ENCODE measurements at regions not wholly inside any gene's neighbourhood (a gene's known extent, or its start where the extent isn't known, plus 50 kb on each side); places are given as distances from the start of the nearest gene placed in this dataset.

DNA sequence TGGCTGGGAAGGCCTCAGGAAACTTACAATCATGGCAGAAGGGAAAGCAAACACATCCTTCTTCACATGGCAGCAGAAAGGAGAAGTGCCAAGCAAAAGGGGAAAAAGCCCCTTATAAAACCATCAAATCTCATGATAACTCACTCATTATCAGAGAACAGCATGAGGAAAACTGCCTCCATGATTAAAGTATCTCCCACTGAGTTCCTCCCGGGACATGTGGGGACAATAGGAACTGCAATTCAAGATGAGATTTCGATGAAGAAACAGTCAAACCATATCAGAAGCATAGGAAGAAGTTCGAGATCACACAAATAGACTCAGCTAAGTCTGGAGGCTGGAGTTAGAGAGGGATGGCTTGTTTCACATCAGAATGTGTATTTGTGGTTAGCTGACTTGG, 869.4 kb upstream of the PHF14 start:
- POLR2A ChIA-PET = no interaction called here
- CTCF ChIA-PET = interaction anchor here (1.3 kb wide), 1 partner anchor 15 kb away, joined by 3 read pairs; no protein-coding TSS in a partner anchor
- TF ChIP-seq ZNF792 (tag by site-specific recombination; IDR thresholded peaks at IDR 0.05) = no peak
- TF ChIP-seq, protein P1, sequence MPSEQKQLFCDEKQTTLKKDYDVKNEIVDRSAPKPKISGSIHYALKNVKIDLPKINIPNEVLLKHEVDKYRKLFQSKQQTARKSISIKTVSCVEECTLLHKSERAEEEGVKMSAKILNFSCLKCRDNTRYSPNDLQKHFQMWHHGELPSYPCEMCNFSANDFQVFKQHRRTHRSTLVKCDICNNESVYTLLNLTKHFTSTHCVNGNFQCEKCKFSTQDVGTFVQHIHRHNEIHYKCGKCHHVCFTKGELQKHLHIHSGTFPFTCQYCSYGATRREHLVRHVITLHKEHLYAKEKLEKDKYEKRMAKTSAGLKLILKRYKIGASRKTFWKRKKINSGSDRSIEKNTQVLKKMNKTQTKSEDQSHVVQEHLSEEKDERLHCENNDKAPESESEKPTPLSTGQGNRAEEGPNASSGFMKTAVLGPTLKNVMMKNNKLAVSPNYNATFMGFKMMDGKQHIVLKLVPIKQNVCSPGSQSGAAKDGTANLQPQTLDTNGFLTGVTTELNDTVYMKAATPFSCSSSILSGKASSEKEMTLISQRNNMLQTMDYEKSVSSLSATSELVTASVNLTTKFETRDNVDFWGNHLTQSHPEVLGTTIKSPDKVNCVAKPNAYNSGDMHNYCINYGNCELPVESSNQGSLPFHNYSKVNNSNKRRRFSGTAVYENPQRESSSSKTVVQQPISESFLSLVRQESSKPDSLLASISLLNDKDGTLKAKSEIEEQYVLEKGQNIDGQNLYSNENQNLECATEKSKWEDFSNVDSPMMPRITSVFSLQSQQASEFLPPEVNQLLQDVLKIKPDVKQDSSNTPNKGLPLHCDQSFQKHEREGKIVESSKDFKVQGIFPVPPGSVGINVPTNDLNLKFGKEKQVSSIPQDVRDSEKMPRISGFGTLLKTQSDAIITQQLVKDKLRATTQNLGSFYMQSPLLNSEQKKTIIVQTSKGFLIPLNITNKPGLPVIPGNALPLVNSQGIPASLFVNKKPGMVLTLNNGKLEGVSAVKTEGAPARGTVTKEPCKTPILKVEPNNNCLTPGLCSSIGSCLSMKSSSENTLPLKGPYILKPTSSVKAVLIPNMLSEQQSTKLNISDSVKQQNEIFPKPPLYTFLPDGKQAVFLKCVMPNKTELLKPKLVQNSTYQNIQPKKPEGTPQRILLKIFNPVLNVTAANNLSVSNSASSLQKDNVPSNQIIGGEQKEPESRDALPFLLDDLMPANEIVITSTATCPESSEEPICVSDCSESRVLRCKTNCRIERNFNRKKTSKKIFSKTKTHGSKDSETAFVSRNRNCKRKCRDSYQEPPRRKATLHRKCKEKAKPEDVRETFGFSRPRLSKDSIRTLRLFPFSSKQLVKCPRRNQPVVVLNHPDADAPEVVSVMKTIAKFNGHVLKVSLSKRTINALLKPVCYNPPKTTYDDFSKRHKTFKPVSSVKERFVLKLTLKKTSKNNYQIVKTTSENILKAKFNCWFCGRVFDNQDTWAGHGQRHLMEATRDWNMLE (tag by site-specific recombination; conservative IDR thresholded peaks at IDR 0.05; ENCODE audit: low read depth) = no peak
- no peak for TF ChIP-seq ZNF223 (tag by site-specific recombination; IDR thresholded peaks at IDR 0.05)

DNA sequence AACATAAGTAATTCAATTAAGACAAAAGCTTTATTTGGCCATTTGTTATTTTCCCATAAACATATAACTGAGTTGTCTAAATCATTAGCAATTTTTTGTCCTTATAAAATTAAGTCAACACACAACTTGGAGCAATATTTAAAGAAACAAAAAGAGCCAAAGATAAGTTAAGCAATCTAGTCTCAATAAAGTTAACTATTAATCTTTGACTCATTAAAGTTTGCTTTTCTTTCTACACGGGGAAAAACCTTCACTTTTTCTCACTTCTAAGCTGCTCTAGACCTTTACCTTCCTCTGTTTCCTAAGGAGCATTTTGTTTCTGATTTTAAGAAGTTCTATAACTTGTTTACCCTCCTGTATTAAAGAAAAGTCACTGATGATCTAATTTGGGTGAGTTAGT, 867.1 kb upstream of the PHF14 start:
- ChIA-PET POLR2A (no interaction called here), CTCF (no interaction called here)
- Histone ChIP-seq H3K4me1 (ENCODE audit: control insufficient read depth, insufficient read depth, low read length) (no peaks in the 10 kb centered on the region), H3K36me3 (ENCODE audit: control insufficient read depth in 2 of 2, insufficient read depth in 1 of 2, low read length in 2 of 2) (no peaks in the 10 kb centered on the region), H3K4me3 (ENCODE audit: low read depth, low read length) (no peak overlapping the region), H3K27ac (ENCODE audit: extremely low read depth, low read depth, low read length) (no peak overlapping the region), H3K9me3 (ENCODE audit: control insufficient read depth, insufficient read depth, low read depth, low read length) (no peaks in the 10 kb centered on the region)
- TF ChIP-seq, protein P2, sequence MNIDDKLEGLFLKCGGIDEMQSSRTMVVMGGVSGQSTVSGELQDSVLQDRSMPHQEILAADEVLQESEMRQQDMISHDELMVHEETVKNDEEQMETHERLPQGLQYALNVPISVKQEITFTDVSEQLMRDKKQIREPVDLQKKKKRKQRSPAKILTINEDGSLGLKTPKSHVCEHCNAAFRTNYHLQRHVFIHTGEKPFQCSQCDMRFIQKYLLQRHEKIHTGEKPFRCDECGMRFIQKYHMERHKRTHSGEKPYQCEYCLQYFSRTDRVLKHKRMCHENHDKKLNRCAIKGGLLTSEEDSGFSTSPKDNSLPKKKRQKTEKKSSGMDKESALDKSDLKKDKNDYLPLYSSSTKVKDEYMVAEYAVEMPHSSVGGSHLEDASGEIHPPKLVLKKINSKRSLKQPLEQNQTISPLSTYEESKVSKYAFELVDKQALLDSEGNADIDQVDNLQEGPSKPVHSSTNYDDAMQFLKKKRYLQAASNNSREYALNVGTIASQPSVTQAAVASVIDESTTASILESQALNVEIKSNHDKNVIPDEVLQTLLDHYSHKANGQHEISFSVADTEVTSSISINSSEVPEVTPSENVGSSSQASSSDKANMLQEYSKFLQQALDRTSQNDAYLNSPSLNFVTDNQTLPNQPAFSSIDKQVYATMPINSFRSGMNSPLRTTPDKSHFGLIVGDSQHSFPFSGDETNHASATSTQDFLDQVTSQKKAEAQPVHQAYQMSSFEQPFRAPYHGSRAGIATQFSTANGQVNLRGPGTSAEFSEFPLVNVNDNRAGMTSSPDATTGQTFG (tag by site-specific recombination; IDR thresholded peaks at IDR 0.05; ENCODE audit: borderline replicate concordance) = no peak
- TF ChIP-seq ZBTB21 (tag by site-specific recombination; IDR thresholded peaks at IDR 0.05) (no peak), HOXC10 (CRISPR knock-in tag; IDR thresholded peaks at IDR 0.05) (no peak), ZBTB1 (tag by site-specific recombination; IDR thresholded peaks at IDR 0.05) (no peak), ZNF132 (tag by site-specific recombination; IDR thresholded peaks at IDR 0.05; ENCODE audit: borderline replicate concordance) (no peak), ZNF223 (tag by site-specific recombination; IDR thresholded peaks at IDR 0.05) (no peak), SCRT1 (tag by site-specific recombination; IDR thresholded peaks at IDR 0.05; ENCODE audit: borderline replicate concordance) (no peak)

More for the DNA sequence above, 869.4 kb upstream of the PHF14 start:
- H3K27ac ChIP-seq (ENCODE audit: extremely low read depth, low read depth, low read length) = no peak overlapping the region
- H3K4me1 ChIP-seq (ENCODE audit: control insufficient read depth, insufficient read depth, low read length) = no peaks in the 10 kb centered on the region
- no peaks in the 10 kb centered on the region for H3K36me3 ChIP-seq (ENCODE audit: control insufficient read depth in 2 of 2, insufficient read depth in 1 of 2, low read length in 2 of 2)
- no peak overlapping the region for H3K4me3 ChIP-seq (ENCODE audit: low read depth, low read length)
- H3K9me3 ChIP-seq (ENCODE audit: control insufficient read depth, insufficient read depth, low read depth, low read length) = no peaks in the 10 kb centered on the region

DNA sequence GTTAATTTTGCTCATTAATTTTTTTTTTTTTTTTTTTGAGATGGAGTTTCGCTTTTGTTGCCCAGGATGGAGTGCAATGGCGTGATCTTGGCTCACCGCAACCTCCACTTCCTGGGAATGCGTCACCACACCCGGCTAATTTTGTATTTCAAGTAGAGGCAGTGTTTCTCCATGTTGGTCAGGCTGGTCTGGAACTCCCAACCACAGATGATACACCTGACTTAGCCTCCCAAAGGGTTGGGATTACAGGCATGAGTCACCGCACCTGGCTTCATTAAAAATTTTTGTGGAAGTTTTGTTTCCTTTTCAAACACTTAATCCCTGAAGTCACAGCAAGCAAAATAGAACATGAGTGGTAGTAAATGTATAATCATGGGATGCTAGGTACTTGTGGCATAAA, 857.2 kb upstream of the PHF14 start:
- H3K4me1 ChIP-seq (ENCODE audit: control insufficient read depth, insufficient read depth, low read length) = no peaks in the 10 kb centered on the region
- TF ChIP-seq, protein P3, sequence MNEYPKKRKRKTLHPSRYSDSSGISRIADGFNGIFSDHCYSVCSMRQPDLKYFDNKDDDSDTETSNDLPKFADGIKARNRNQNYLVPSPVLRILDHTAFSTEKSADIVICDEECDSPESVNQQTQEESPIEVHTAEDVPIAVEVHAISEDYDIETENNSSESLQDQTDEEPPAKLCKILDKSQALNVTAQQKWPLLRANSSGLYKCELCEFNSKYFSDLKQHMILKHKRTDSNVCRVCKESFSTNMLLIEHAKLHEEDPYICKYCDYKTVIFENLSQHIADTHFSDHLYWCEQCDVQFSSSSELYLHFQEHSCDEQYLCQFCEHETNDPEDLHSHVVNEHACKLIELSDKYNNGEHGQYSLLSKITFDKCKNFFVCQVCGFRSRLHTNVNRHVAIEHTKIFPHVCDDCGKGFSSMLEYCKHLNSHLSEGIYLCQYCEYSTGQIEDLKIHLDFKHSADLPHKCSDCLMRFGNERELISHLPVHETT (tag by site-specific recombination; IDR thresholded peaks at IDR 0.05) = no peak
- TF ChIP-seq KLF7 (tag by site-specific recombination; IDR thresholded peaks at IDR 0.05; ENCODE audit: borderline replicate concordance) (no peak), ZFP3 (tag by site-specific recombination; IDR thresholded peaks at IDR 0.05; ENCODE audit: low read depth) (no peak), ZNF292 (tag by site-specific recombination; IDR thresholded peaks at IDR 0.05; ENCODE audit: borderline replicate concordance, low read depth) (no peak)
- TF ChIP-seq, protein P4, sequence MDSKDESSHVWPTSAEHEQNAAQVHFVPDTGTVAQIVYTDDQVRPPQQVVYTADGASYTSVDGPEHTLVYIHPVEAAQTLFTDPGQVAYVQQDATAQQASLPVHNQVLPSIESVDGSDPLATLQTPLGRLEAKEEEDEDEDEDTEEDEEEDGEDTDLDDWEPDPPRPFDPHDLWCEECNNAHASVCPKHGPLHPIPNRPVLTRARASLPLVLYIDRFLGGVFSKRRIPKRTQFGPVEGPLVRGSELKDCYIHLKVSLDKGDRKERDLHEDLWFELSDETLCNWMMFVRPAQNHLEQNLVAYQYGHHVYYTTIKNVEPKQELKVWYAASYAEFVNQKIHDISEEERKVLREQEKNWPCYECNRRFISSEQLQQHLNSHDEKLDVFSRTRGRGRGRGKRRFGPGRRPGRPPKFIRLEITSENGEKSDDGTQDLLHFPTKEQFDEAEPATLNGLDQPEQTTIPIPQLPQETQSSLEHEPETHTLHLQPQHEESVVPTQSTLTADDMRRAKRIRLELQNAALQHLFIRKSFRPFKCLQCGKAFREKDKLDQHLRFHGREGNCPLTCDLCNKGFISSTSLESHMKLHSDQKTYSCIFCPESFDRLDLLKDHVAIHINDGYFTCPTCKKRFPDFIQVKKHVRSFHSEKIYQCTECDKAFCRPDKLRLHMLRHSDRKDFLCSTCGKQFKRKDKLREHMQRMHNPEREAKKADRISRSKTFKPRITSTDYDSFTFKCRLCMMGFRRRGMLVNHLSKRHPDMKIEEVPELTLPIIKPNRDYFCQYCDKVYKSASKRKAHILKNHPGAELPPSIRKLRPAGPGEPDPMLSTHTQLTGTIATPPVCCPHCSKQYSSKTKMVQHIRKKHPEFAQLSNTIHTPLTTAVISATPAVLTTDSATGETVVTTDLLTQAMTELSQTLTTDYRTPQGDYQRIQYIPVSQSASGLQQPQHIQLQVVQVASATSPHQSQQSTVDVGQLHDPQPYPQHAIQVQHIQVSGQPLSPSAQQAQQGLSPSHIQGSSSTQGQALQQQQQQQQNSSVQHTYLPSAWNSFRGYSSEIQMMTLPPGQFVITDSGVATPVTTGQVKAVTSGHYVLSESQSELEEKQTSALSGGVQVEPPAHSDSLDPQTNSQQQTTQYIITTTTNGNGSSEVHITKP (tag by site-specific recombination; IDR thresholded peaks at IDR 0.05) = no peak
- H3K4me3 ChIP-seq (ENCODE audit: low read depth, low read length) = no peak overlapping the region
- CTCF ChIA-PET = no interaction called here
- no peaks in the 10 kb centered on the region for H3K36me3 ChIP-seq (ENCODE audit: control insufficient read depth in 2 of 2, insufficient read depth in 1 of 2, low read length in 2 of 2)
- H3K27ac ChIP-seq (ENCODE audit: extremely low read depth, low read depth, low read length) = no peak overlapping the region
- POLR2A ChIA-PET = no interaction called here
- H3K9me3 ChIP-seq (ENCODE audit: control insufficient read depth, insufficient read depth, low read depth, low read length) = no peaks in the 10 kb centered on the region

Measured in HEK293 (cell line).